ENCODE measurements at regions not wholly inside any gene's neighbourhood (a gene's known extent, or its start where the extent isn't known, plus 50 kb on each side); places are given as distances from the start of the nearest gene placed in this dataset.

DNA sequence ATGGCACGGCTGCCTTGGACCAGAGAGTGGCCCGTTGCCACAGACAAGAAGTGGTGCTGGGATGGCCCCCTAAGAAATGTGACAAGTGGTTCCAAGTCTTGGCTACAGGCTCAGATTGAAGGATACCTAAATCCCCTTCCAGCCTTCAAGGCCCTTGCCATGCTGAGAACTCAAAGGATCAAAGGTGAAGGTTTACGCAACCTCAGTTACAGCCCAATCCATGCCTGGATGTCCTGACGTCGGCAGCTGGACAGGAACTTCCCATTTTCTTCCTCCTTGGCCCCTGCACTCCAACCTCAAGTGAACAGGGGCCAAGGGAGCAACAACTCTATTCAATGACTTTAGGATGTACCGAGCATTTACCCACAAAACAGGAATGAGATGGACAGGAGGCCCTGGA, 95.4 kb downstream of the DHCR7 start:
- Histone ChIP-seq H3K4me2 (ENCODE audit: low read length) (no peak overlapping the region), H3K9me2 (ENCODE audit: insufficient read depth, low read length) (no peaks in the 10 kb centered on the region), H4K20me1 (ENCODE audit: insufficient read depth, low read length) (no peaks in the 10 kb centered on the region), H2AFZ (ENCODE audit: low read length) (no peak overlapping the region), H3K27ac (ENCODE audit: low read depth, low read length, poor library complexity, severe bottlenecking) (no peak overlapping the region), H3K36me3 (ENCODE audit: insufficient read depth, low read length) (no peaks in the 10 kb centered on the region), H3K4me3 (ENCODE audit: low read depth, low read length, poor library complexity, severe bottlenecking) (no peak overlapping the region), H3K4me1 (ENCODE audit: insufficient read depth, low read length, poor library complexity, severe bottlenecking) (no peaks in the 10 kb centered on the region), H3K79me2 (ENCODE audit: insufficient read depth, low read depth, low read length) (no peaks in the 10 kb centered on the region), H3K9me3 (ENCODE audit: low read length) (no peaks in the 10 kb centered on the region)
- BruUV-seq (replicated peaks) = no TSS peak
- no peak for TF ChIP-seq EZH2phosphoT487 (IDR thresholded peaks at IDR 0.05; ENCODE audit: borderline replicate concordance, low read depth, low read length)
- TF ChIP-seq, protein P1, sequence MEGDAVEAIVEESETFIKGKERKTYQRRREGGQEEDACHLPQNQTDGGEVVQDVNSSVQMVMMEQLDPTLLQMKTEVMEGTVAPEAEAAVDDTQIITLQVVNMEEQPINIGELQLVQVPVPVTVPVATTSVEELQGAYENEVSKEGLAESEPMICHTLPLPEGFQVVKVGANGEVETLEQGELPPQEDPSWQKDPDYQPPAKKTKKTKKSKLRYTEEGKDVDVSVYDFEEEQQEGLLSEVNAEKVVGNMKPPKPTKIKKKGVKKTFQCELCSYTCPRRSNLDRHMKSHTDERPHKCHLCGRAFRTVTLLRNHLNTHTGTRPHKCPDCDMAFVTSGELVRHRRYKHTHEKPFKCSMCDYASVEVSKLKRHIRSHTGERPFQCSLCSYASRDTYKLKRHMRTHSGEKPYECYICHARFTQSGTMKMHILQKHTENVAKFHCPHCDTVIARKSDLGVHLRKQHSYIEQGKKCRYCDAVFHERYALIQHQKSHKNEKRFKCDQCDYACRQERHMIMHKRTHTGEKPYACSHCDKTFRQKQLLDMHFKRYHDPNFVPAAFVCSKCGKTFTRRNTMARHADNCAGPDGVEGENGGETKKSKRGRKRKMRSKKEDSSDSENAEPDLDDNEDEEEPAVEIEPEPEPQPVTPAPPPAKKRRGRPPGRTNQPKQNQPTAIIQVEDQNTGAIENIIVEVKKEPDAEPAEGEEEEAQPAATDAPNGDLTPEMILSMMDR (conservative IDR thresholded peaks at IDR 0.05; ENCODE audit: low read length) = no peak
- ChIA-PET CTCF (ENCODE audit: unreplicated experiment) (no interaction called here), POLR2A (no interaction called here)
- intact Hi-C loops (cut with micrococcal nuclease; ENCODE audit: unreplicated experiment) = no loop called here
- no peak for DNase-seq (ENCODE audit: low spot score)

GRCh38 chr11:71352226-71352625, 96.0 kb downstream of the DHCR7 start:
- POLR2A ChIA-PET = no interaction called here

GRCh38 chr11:71349627-71350026, 97.2 kb upstream of the SHANK2 start:
- H3K9me2 ChIP-seq (ENCODE audit: insufficient read depth, low read length) = no peaks in the 10 kb centered on the region
- H3K27ac ChIP-seq (ENCODE audit: low read depth, low read length, poor library complexity, severe bottlenecking) = no peak overlapping the region
- intact Hi-C loops (cut with micrococcal nuclease; ENCODE audit: unreplicated experiment) = loop anchor here (10.0 kb wide), 1 partner anchor 225 kb away; no protein-coding TSS in a partner anchor
- no peak overlapping the region for H3K4me2 ChIP-seq (ENCODE audit: low read length)
- no peak for TF ChIP-seq EZH2phosphoT487 (IDR thresholded peaks at IDR 0.05; ENCODE audit: borderline replicate concordance, low read depth, low read length)
- TF ChIP-seq, protein P1 (conservative IDR thresholded peaks at IDR 0.05; ENCODE audit: low read length) = no peak
- no peak overlapping the region for H3K4me3 ChIP-seq (ENCODE audit: low read depth, low read length, poor library complexity, severe bottlenecking)
- no peak for DNase-seq (ENCODE audit: low spot score)
- no TSS peak for BruUV-seq (replicated peaks)
- no peaks in the 10 kb centered on the region for H3K79me2 ChIP-seq (ENCODE audit: insufficient read depth, low read depth, low read length)
- no peaks in the 10 kb centered on the region for H3K4me1 ChIP-seq (ENCODE audit: insufficient read depth, low read length, poor library complexity, severe bottlenecking)
- H4K20me1 ChIP-seq (ENCODE audit: insufficient read depth, low read length) = no peaks in the 10 kb centered on the region
- ChIA-PET POLR2A (interaction anchor here (0.7 kb wide), 1 partner anchor 43 kb away, joined by 3 read pairs; no protein-coding TSS in a partner anchor), CTCF (ENCODE audit: unreplicated experiment) (no interaction called here)
- H3K36me3 ChIP-seq (ENCODE audit: insufficient read depth, low read length) = no peaks in the 10 kb centered on the region
- no peaks in the 10 kb centered on the region for H3K9me3 ChIP-seq (ENCODE audit: low read length)
- H2AFZ ChIP-seq (ENCODE audit: low read length) = no peak overlapping the region

More at GRCh38 chr11:71352226-71352625, 96.0 kb downstream of the DHCR7 start:
- BruUV-seq (replicated peaks) = no TSS peak
- intact Hi-C loops (cut with micrococcal nuclease; ENCODE audit: unreplicated experiment) = no loop called here
- Histone ChIP-seq H3K9me2 (ENCODE audit: insufficient read depth, low read length) (no peaks in the 10 kb centered on the region), H4K20me1 (ENCODE audit: insufficient read depth, low read length) (no peaks in the 10 kb centered on the region), H3K4me1 (ENCODE audit: insufficient read depth, low read length, poor library complexity, severe bottlenecking) (no peaks in the 10 kb centered on the region), H3K4me3 (ENCODE audit: low read depth, low read length, poor library complexity, severe bottlenecking) (no peak overlapping the region), H3K9me3 (ENCODE audit: low read length) (no peaks in the 10 kb centered on the region), H3K36me3 (ENCODE audit: insufficient read depth, low read length) (no peaks in the 10 kb centered on the region), H3K79me2 (ENCODE audit: insufficient read depth, low read depth, low read length) (no peaks in the 10 kb centered on the region), H3K27ac (ENCODE audit: low read depth, low read length, poor library complexity, severe bottlenecking) (no peak overlapping the region), H3K4me2 (ENCODE audit: low read length) (no peak overlapping the region), H2AFZ (ENCODE audit: low read length) (no peak overlapping the region)
- TF ChIP-seq, protein P1 (conservative IDR thresholded peaks at IDR 0.05; ENCODE audit: low read length) = no peak
- no peak for TF ChIP-seq EZH2phosphoT487 (IDR thresholded peaks at IDR 0.05; ENCODE audit: borderline replicate concordance, low read depth, low read length)
- no peak for DNase-seq (ENCODE audit: low spot score)
- CTCF ChIA-PET (ENCODE audit: unreplicated experiment) = no interaction called here
